Neural progenitor cell (in vitro differentiated cells): ENCODE measurements at regions not wholly inside any gene's neighbourhood (a gene's known extent, or its start where the extent isn't known, plus 50 kb on each side); places are given as distances from the start of the nearest gene placed in this dataset.

Source experiments
- DNase-seq: peaks from one replicate; pipeline ENCODE4 v3.0.0-alpha.2; 2016; ENCODE audit warnings: low spot score
- H2AFZ ChIP-seq: fragments of 200-600 bp; sonication (generic); replicated peaks from 2 replicates; pipeline ENCODE4 v1.6.1; 2016; ENCODE audit warnings: antibody characterized with exemption
- H3F3A ChIP-seq: fragments of 200-600 bp; sonication (generic); 2 replicates; pipeline ENCODE4 v1.6.1; 2016; ENCODE audit warnings: antibody characterized with exemption, low read depth
- H3K27ac ChIP-seq: fragments of 200-600 bp; sonication (generic); 2 replicates; pipeline ENCODE4 v1.5.1; 2016; ENCODE audit warnings: mild to moderate bottlenecking
- H3K27me3 ChIP-seq: fragments of 200-600 bp; sonication (generic); 2 replicates; pipeline ENCODE4 v1.6.1; 2016; ENCODE audit warnings: mild to moderate bottlenecking, moderate library complexity
- H3K36me3 ChIP-seq: fragments of 200-600 bp; sonication (generic); 2 replicates; pipeline ENCODE4 v1.5.1; 2016
- H3K4me1 ChIP-seq: fragments of 200-600 bp; sonication (generic); 2 replicates; pipeline ENCODE4 v1.6.1; 2016; ENCODE audit warnings: mixed run types
- H3K4me2 ChIP-seq: fragments of 200-600 bp; sonication (generic); 2 replicates; pipeline ENCODE4 v1.6.1; 2016
- H3K4me3 ChIP-seq: fragments of 200-600 bp; sonication (generic); 2 replicates; pipeline ENCODE4 v1.5.1; 2016
- H3K79me2 ChIP-seq: fragments of 200-600 bp; sonication (generic); 2 replicates; pipeline ENCODE4 v1.6.1; 2016; ENCODE audit warnings: low read depth
- H3K9ac ChIP-seq: fragments of 200-600 bp; sonication (generic); 2 replicates; pipeline ENCODE4 v1.6.1; 2016
- H3K9me3 ChIP-seq: fragments of 200-600 bp; sonication (generic); 2 replicates; pipeline ENCODE4 v1.5.1; 2016; ENCODE audit warnings: low read depth
- H4K20me1 ChIP-seq: fragments of 200-600 bp; sonication (generic); 2 replicates; pipeline ENCODE4 v1.6.1; 2016; ENCODE audit warnings: low read depth
- H3K27ac Mint-ChIP-seq: 3 replicates; pipeline ENCODE4 v1.8.0; 2021; ENCODE audit warnings: mixed read lengths
- H3K27me3 Mint-ChIP-seq: 2 replicates; pipeline ENCODE4 v1.8.0; 2022; ENCODE audit warnings: low read depth, mild to moderate bottlenecking, inconsistent platforms, moderate library complexity, mixed read lengths; ENCODE audit not compliant: insufficient read depth
- H3K36me3 Mint-ChIP-seq: 3 replicates; pipeline ENCODE4 v1.8.0; 2021; ENCODE audit warnings: mixed read lengths
- H3K4me1 Mint-ChIP-seq: 3 replicates; pipeline ENCODE4 v1.8.0; 2021; ENCODE audit warnings: mixed read lengths
- H3K4me3 Mint-ChIP-seq: 3 replicates; pipeline ENCODE4 v1.8.0; 2021; ENCODE audit warnings: mild to moderate bottlenecking, moderate library complexity, mixed read lengths
- H3K9me3 Mint-ChIP-seq: 3 replicates; pipeline ENCODE4 v1.8.0; 2020; ENCODE audit warnings: mixed read lengths
- EZH2 ChIP-seq: fragments of 200-600 bp; sonication (generic); IDR thresholded peaks from 2 replicates; pipeline ENCODE4 v1.6.1; 2017; ENCODE audit warnings: antibody characterized with exemption, mild to moderate bottlenecking, moderate library complexity
- EZH2phosphoT487 ChIP-seq: fragments of 200-600 bp; sonication (generic); IDR thresholded peaks from 2 replicates; pipeline ENCODE4 v1.6.1; 2017; ENCODE audit warnings: antibody characterized with exemption
- TF ChIP-seq, protein P1 (sequence below): fragments of 200-600 bp; sonication (generic); IDR thresholded peaks from 2 replicates; pipeline ENCODE4 v1.5.1; 2017; ENCODE audit warnings: antibody characterized with exemption, mild to moderate bottlenecking

DNA sequence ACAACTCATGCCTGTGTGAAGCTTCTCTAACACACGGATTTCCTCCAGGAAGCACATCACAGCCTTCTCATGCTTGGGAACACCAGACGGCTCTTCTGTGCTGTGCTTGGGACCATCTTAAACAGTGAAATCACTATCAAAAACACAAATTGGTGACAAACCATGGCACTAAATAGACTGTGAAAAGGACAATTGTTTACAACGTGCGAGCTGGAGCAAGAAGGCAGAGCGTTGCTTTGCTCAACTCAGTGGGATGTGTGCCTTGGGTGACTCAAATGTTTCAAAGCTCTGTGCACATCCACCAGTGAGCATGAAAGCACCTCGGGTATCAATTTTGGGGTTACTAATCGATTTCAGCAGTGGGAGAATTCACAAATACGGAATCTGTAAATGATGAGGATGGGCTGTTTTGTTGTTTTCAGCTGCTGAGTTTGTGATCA is 182.4 kb upstream of the ARL4C start:
- Histone ChIP-seq H3K9me3 (no peaks in the 10 kb centered on the region), H3K9ac (no peak overlapping the region), H2AFZ (no peak overlapping the region), H3K4me3 (no peak overlapping the region), H3K36me3 (no peaks in the 10 kb centered on the region), H3K27ac (no peak overlapping the region), H3K79me2 (no peaks in the 10 kb centered on the region), H4K20me1 (no peaks in the 10 kb centered on the region), H3K4me1 (peaks cover 57% of the 10 kb centered on the region), H3K27me3 (no peaks in the 10 kb centered on the region), H3F3A (peaks cover 30% of the 10 kb centered on the region), H3K4me2 (no peak overlapping the region)
- H3K9me3 Mint-ChIP-seq = peaks cover 5% of the 10 kb centered on the region
- H3K36me3 Mint-ChIP-seq = no peaks in the 10 kb centered on the region
- DNase-seq = no peak
- no peak overlapping the region for H3K4me3 Mint-ChIP-seq
- H3K4me1 Mint-ChIP-seq = peaks cover 31% of the 10 kb centered on the region
- H3K27me3 Mint-ChIP-seq = peaks cover 10% of the 10 kb centered on the region
- TF ChIP-seq EZH2 (no peak), EZH2phosphoT487 (no peak)
- TF ChIP-seq, protein P1, sequence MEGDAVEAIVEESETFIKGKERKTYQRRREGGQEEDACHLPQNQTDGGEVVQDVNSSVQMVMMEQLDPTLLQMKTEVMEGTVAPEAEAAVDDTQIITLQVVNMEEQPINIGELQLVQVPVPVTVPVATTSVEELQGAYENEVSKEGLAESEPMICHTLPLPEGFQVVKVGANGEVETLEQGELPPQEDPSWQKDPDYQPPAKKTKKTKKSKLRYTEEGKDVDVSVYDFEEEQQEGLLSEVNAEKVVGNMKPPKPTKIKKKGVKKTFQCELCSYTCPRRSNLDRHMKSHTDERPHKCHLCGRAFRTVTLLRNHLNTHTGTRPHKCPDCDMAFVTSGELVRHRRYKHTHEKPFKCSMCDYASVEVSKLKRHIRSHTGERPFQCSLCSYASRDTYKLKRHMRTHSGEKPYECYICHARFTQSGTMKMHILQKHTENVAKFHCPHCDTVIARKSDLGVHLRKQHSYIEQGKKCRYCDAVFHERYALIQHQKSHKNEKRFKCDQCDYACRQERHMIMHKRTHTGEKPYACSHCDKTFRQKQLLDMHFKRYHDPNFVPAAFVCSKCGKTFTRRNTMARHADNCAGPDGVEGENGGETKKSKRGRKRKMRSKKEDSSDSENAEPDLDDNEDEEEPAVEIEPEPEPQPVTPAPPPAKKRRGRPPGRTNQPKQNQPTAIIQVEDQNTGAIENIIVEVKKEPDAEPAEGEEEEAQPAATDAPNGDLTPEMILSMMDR = no peak
- no peak overlapping the region for H3K27ac Mint-ChIP-seq

DNA sequence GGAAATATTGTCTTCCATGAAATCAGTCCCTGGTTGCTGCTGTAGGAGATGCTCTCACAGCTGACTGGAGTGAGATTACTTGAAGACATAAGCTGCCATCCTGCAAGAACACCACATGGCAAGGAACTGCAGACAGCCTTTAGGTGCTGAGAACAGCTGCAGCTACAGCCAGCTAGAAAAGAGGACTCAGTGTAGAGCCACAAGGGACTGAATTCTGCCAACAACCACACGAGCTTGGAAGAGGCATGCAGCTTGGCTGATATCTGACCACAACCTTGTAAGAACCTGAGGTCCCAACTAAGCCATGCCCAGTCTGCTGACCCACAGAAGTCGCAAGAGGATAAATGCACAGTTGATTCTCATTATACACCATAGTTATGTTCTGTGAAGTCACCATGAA is 181.8 kb upstream of the ARL4C start:
- no peaks in the 10 kb centered on the region for H3K9me3 ChIP-seq
- H3K4me2 ChIP-seq = no peak overlapping the region
- no peak overlapping the region for H3K9ac ChIP-seq
- H3F3A ChIP-seq = peaks cover 24% of the 10 kb centered on the region
- H3K4me1 ChIP-seq = peaks cover 51% of the 10 kb centered on the region
- H3K27me3 Mint-ChIP-seq = peaks cover 10% of the 10 kb centered on the region
- H4K20me1 ChIP-seq = no peaks in the 10 kb centered on the region
- no peak overlapping the region for H2AFZ ChIP-seq
- no peaks in the 10 kb centered on the region for H3K79me2 ChIP-seq
- no peak overlapping the region for H3K4me3 ChIP-seq
- H3K9me3 Mint-ChIP-seq = peaks cover 10% of the 10 kb centered on the region
- H3K27me3 ChIP-seq = no peaks in the 10 kb centered on the region
- H3K36me3 Mint-ChIP-seq = no peaks in the 10 kb centered on the region
- no peak overlapping the region for H3K27ac ChIP-seq
- H3K4me1 Mint-ChIP-seq = peaks cover 32% of the 10 kb centered on the region
- no peak for TF ChIP-seq EZH2phosphoT487
- TF ChIP-seq, protein P1 = no peak
- TF ChIP-seq EZH2 = no peak
- no peaks in the 10 kb centered on the region for H3K36me3 ChIP-seq
- H3K4me3 Mint-ChIP-seq = no peak overlapping the region
- DNase-seq = no peak
- H3K27ac Mint-ChIP-seq = no peak overlapping the region

DNA sequence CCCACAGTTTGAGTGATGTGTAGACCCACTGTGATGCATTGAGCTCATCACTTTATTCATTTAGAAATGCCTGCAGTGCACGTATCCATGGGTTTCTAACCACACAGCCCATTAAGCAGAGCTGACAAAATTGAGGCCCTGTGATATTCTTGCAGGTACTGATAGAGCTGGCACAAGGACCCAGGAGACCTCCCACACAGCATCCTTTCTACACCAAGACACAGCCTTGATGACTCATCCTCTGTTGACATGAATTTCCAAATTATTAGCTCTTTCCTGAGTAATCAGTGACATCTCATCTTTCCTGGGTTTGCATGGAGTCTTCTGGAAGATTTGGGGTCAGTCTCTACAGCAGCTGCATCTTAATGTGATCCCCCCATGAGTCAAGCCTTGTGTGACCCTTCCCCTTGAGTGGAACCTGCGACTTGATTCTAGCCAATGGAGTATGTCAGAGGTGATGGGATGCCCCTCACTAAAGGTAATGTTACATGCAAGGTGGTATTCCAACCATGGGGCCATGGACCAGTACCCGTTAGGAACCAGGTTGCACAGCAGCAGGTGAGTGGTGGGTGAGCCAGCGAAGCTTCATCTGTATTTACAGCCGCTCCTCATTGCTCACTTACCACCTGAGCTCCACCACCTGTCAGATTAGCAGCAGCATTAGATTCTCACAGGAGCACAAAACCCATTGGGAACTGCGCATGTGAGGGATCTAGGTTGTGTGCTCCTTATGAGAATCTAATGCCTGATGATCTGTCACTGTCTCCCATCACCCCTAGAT is 181.1 kb upstream of the ARL4C start:
- Histone ChIP-seq H3K4me2 (no peak overlapping the region), H3K4me1 (peaks cover 48% of the 10 kb centered on the region), H3K9ac (no peak overlapping the region), H3K79me2 (no peaks in the 10 kb centered on the region), H3F3A (peaks cover 24% of the 10 kb centered on the region), H3K4me3 (no peak overlapping the region), H3K9me3 (no peaks in the 10 kb centered on the region), H2AFZ (no peak overlapping the region), H3K36me3 (no peaks in the 10 kb centered on the region), H4K20me1 (no peaks in the 10 kb centered on the region), H3K27me3 (no peaks in the 10 kb centered on the region), H3K27ac (no peak overlapping the region)
- no peak overlapping the region for H3K27ac Mint-ChIP-seq
- H3K4me3 Mint-ChIP-seq = peak overlapping the region; percentile 55
- no peaks in the 10 kb centered on the region for H3K36me3 Mint-ChIP-seq
- H3K9me3 Mint-ChIP-seq = peaks cover 14% of the 10 kb centered on the region
- peaks cover 32% of the 10 kb centered on the region for H3K4me1 Mint-ChIP-seq
- no peak for TF ChIP-seq EZH2
- TF ChIP-seq EZH2phosphoT487 = no peak
- TF ChIP-seq, protein P1 = no peak
- H3K27me3 Mint-ChIP-seq = peaks cover 8% of the 10 kb centered on the region
- no peak for DNase-seq
